Activated T-helper 1 cell treated with Interleukin-2 at 50 U/mL for 16 hours (primary cell): ENCODE measurements at regions not wholly inside any gene's neighbourhood (a gene's known extent, or its start where the extent isn't known, plus 50 kb on each side); places are given as distances from the start of the nearest gene placed in this dataset.
"Not testable (repeated sequence)": the region's sequence is repeated elsewhere in the genome, so short reads cannot be mapped to it uniquely, and the experiment has no call there.

Experiments
- DNase-seq: peaks from one replicate; pipeline ENCODE4 v3.0.0-alpha.2; 2020; ENCODE audit warnings: low read depth

DNA sequence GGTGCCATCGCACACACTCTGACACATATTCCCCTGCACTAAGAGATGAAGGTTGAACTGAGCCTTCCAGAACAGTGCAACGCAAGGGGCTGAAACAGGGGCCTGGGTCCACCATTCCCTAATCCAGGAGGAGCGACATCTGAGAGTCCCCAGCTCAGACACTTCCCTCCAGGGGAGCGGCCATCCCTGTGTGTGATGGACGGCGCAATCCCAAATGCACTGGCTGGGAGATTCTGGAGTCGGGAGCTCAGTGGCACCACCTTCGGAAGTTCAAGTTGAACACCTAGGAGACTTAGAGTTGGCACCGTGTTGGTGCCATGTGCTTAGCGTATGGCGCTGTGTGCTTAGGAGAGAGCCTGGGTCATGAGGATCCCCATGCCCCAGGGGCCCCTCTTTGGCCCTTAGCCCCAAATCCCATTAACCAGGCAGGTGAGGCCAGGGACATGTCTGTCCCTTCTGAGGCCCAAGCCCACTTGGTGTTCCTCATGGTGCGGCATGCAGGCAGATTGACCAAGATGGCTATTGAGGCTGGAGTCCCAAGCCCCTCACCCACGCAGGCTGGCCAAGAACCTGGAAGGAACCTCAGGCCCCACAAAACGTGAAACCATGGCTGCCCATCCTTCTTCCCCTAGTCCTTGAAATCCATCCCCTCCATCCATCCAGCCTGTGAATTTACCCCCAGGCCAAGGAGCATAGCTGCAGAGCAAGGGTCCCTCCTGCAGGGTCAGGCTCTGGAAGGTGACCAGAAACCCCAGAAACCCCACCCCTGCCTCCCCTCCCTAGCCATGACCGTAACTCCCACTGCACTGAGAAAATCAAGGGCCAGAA, 114.1 kb upstream of the OTOS start:
- DNase-seq: no peak

DNA sequence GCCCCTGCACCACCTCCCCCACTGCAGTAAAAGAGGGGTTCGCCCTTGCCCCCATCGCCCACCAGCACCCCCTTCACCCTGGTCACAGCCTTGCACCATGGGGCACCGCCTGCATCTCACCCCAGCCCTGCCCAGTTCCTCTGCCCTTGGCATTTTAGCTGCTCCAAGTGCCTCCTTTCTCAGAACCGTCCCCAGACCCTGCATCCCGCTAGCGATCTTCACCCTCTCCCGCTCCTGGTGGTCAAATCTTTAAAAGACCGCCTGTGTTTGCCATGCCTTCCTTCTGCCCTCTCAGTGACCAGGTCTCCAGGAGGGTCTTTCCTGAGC, 114.7 kb upstream of the OTOS start:
- DNase-seq: no peak

DNA sequence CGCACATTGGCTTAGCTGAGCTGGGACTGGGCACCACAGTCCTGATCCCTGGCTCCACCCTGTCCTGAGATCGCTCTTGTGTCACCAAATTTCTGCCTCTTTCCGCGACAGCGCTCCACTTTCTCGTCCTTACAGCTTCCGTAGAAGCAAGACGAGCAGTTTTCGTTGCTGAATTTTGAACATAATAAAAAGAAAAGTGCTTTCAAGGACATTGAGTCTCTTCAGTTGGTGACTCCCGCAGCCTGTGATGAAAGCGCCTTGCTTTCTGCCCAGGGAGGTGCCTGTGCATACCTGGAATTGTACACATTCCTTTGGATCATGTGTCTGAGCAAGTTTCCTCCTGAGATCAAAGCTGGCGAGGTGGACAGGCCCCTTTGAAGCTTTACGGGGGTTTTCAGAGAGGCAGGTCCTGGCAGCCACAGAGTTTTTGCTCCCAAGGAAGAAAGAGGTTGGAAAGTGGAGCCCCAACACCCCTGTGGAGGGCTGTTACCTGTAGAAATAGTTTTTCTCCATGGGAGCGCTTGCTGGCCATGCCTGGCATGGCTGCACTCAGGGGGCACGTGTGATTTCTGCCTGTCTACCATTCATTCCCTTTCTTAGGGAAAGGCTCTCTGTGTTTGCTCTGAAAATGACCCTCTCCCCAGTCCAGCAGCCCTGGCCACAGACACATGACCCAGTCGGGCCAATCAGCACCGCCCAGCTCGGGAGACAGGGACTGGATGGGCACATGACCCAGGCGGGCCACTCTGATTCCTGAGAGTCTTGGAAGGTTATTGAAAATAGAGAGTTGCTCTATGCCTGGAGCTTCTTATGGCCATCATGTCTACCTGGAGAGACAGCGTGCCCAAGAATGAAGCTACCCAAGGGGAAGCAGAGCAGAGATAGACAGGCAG, 115.6 kb upstream of the OTOS start:
- DNase-seq: no peak

DNA sequence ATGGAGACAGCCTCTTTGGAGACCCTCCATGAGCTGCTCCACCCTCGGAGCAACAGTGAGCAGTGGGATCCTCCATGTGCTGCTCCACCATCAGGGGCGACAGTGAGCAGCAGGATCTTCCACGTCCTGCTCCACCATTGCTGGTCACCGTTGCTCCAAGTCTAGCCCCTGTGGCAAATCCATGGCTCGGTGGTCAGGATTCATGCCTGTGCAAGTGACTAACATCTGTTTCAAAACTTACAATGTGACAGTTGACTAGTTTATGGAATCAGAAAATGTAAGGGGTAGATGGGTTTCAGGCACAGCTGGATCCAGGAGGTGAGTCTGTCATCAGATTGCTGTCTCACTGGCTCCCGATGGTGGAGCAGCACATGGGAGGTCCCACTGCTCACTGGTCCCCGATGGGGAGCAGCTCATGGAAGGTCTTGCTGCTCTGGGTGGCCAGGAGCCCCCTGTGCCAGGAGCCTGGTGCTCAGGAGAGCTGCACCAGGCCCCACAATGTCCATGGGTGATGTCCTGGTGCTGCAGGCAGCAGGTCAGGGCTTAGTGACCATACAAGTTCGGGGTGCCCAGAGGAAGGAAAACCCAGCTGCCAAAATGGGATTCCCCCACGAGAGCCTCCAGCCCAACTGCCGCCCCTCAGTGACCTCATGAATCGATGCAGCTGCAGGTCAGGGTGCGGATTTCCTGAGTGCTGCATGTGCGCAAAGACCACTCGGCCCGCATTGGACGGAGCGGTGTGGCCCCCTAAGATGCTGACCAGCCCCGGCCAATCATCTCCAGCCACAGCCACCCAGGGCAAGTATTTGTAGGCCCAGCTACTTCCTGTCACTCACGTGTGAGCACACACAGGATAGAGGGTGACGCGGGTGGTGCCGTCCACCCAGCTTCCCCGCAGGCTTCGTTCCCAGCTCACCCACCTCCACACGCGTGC, 116.5 kb upstream of the OTOS start:
- DNase-seq: no peak

DNA sequence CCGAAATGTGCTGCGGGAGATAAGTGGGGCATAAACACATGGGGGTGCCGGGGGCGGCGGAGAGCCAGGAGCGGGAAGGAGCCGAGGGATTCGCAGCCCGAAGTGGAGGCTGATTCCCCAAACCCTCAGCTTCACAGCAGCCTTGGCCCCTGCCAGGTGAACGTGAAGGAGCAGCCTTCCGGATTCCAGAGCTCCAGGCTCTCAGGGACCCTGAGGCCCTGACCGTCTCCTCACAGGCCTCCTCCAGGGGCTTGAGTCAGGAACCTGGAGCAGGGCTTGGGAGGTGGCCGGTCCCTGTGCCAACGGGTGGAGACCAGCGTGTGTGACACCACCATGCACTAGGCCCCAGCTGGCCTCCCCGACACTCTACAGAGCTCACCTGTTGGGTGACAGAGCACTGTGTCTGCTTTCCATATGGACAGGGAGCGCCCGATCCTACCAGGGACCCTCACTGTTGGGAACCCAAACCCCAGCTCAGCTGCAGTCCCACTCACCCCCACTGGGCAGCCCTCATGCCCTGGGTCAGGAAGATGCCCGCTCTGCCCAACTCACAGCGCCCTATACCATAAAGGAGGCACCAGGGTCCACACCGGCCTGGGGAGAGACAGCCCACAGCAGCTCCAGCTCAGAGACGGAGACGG, 117.6 kb upstream of the OTOS start:
- DNase-seq: no peak

DNA sequence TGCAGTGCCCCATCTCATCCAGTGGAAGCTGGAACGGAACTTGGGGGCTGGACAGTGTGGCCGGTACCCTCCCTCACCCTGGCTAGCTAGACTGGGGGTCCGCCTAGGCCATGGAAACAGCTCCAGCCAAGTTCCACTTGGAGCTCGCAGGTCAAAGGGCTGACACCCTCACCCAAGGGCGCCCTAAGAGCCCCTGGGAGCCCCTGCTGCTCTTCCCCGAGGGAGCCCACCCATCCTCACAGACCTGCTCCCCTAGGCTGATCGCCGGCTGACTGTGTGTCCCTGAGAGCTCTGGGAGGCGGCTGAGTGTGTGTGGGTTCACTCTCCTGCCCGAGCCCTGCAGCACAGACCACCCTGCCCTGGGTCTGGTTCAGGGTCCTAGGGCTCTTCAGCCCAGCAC, 118.2 kb upstream of the OTOS start:
- DNase-seq: no peak

DNA sequence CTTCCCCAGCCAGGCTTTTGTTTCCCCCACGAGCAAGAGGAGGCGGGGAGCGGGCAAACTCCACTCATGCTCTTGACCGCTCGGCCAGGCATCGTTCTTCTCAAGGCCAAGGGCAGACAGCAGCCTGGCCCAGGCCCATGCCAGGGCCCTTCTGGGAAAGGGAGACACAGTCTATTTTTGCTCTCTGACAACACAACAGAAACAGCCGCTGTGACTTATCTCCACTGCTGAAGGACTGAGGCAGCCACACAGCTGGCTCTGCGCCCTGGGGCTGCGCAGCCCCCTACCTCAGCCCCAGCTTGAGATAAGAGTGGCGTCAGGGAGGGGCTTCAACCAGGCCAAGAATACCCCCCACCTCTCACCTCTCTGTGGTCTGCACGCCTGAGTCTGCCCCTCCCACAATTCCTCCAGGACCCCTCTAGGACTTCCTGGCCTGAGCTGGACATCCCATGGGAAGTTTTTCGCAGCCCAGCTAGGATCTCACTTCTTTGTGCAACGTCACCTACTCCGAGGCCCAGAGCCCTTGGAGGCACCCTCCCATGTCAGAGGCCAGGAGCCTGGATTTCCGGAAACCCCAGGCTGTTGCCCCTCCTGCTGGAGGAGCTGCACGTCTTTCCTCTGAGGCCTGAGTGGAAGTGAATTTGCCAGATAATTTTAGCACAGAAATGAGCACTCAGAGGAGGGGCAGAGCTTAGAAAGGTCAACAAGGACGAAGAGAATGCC, 118.9 kb upstream of the OTOS start:
- DNase-seq: no peak

DNA sequence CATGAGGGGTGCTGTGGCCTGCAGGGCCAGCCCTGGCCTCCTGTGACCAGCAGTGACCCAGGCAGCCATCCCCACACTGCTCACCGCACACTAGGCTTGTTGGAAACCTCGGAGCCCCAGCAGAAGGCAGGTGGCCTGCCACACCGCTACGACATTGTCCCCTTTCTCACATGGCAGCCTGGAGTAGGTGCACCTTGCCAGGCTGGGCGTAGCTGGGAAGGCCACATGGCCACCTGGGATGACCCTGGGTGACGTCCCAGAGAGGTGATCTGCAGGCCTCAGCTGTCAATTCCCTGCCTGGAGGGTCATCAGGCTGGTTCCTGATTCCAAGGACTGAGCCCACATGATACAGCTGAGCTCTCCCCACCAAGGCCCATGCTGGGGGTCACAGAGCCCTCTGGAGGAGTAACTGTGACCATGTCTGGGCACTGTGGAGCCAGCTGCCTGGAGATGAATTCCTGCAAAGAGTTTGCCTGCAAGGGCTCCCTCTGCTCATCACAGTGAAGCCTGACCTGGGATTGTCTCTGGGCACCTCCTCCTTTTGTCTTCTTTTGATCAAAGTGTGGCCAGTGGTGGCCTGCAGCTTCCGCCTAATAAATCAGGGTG, 119.6 kb upstream of the OTOS start:
- DNase-seq: no peak

DNA sequence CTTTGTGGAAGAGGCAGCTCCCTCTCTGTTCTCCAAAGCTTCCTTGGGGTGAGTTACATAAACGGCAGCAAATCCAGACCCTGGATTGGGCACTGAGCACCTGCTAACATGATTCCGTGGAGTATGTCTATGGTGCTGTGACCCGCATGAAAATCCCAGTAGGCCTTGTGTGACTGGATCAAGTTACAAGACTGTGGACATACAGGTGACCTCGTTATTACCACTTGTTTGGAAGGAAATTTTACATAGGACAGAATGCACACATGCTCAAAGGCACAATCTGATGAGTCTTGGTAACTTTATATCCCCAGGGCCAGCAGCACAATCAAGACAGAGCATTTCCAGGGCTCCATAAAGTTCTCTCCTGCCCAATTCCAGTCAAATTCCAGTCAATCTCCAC, 120.2 kb upstream of the OTOS start:
- DNase-seq: no peak

DNA sequence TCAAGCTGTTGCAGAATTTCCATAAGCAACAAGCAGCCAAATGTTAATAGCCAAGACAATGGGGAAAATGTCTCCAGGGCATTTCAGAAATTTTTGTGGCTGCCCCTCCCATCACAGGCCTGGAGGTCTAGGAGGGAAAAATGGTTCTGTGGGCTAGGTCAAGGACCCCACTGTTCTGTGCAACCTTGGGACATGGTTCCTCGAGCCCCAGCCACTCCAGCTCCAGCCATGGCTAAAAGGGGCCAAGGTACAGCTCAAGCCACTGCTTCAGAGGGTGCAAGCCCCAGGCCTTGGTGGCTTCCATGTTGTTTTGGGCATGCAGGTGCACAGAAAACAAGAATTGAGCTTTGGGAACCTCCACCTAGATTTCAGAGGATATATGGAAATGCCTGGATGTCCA, 122.1 kb upstream of the OTOS start:
- DNase-seq: not testable (repeated sequence)

DNA sequence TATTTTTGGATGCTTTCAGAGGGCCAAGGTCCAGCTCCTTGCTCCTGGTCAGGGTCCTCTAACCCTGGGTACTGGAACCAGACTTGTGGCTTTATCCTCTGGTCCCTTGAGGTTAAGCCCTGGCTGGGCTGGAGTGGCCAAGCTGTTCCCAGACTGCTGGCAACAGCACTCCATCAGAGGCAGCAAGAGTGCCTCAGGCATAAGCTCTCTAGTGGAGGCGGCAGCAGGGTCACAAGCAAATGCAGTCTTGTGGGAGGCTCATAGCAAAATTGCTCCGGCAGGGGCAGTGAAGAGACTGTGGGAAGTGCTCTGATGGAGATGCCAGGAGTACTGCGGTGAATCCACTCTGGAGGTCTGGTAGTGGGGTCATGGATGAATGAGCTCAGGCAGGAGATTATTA, 128.9 kb upstream of the OTOS start:
- DNase-seq: no peak

DNA sequence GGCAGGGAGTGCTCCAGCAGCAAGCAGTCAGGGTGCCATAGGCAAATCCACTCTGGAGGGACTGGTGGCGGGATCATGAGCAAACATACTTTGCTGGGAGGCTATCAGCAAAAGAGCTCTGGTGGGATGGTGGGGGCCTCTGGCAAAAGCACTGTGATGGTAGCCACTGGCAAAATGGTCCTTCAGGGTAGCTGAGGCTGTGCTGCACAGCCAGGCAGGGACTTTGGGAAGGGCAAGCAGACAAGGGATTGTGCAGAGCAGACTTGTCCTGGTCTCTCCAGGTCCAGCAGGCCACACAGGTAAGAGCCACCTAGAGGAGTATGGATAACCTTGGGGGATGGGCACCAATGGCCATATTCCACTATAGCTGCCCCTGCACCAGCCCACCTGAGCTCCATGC, 129.4 kb upstream of the OTOS start:
- DNase-seq: no peak

DNA sequence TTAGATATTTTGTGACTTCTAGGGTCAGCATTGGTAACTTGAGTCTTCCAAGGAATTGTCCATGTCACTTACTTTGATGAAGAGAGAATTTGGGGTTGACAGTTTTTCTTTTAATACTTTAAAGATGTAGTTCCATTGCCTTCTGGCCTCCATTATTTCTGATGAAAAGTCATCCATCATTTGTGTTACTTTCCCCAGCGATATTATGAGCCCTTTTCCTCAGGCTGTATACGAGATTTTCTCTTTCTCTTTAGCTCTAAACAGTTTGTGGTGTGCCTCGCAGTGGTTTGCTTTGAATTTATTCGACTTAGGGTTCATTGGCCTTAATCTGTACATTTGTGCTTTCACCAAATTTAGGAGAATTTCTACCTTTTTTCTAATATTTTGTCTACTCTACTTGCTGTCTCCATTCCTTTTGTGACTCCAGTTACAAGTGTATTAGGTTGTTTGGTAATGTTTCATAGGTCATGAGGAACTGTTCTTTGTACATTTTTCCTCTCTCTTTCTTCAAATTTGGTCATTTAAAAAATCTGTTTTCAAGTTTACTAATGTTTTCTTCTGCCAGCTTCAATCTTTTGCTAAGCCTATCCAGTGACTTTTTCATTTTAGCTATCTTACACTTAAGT, 131.4 kb upstream of the OTOS start:
- no peak for DNase-seq

DNA sequence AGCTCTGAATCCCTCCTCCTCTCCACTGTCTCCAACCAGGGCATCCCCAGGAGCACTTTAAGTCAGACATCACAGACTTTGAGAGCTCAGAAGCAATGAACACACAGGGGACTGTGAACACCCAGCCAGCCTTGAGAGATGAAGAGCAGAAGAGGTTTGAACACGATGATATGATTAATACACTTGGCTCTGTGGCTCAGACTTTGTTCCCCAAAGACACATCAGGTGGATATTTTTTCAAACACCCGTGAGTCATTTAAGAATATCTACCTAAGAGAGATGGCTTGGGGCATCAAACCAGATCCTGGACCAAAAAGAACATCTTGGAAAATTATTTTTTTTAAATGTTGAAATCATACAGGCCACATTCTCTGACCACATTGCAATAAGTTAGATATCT, 134.9 kb upstream of the OTOS start:
- no peak for DNase-seq

DNA sequence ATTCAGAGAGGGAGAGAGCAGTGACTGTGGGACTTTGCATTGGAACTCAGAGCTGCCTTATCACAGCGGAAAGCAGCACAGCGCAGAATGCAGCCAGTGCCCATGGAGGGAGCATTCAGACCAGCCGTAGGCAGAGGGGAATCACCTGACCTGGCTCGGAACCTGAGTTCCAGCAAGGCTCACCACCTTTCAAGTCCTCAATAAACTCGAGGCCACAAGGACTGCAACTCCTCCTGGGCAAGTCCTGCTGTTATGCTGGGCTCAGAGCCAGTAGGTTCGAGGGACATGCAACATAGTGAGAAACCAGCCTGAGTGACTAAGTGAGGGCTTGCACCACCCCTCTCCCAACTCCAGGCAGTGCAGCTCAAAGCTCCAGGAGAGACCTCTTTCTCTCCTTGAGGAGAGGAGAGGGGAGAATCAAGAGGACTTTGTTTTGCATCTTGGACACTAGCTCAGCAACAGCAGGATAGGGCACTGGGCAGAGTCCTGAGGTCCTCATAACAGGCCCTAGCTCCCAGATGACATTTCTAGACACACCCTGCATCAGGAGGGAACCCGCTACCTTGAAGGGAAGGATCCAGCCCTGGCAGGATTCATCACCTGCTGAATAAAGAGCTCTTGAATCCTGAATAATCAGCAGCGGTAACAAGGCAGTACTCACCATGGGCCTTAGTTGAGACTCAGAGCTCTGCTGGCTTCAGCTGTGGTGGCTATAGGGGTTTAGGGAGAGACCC, 136.8 kb upstream of the OTOS start:
- DNase-seq: no peak

DNA sequence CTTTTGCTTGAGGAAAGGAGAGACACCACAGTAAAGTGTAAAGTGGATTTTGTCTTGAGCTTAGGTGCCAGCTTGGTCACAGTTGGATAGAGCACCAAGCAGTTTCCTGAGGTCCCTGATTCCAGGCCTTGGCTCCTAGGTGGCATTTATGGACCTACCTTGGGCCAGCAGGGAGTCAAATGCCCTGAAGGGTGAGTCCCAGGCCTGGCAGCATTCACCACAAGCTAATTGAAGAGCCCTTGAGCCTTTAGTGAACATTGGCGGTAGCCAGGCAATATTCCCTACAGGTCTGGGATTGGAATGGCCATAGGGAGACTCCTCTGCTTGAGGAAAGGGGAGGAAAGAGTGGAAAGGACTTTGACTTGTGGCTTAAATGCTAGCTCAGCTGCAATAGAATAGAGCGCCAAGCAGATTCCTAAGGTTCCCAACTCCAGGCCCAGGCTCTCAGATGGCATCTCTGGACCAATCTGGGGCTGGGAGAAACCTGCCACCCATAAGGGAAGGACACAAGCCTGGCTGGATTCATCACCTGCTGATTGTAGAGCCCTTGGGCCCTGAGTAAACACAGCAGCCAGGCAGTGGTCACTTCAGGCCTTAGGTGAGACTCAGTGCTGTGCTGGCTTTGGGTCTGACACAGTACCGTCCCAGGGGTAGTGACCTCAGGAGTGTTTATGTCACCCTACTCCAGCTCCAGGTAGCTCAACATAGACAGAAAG, 137.5 kb upstream of the OTOS start:
- DNase-seq: no peak

DNA sequence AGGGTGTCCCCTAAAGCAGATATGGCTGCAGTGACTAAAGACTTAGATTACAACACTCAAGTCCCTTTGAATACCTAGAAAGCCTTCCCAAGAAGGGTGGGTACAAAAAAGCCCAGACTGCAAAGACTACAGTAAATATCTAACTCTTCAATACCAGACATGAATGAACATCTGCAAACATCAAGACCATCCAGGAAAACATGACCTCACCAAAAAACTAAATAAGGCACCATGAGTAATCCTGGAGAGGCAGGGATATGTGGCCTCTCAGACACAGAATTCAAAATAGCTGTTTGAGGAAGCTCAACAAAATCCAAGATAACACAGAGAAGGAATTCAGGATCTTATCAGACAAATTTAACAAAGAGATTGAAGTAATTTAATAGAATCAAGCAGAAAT, 138.2 kb upstream of the OTOS start:
- DNase-seq: no peak

DNA sequence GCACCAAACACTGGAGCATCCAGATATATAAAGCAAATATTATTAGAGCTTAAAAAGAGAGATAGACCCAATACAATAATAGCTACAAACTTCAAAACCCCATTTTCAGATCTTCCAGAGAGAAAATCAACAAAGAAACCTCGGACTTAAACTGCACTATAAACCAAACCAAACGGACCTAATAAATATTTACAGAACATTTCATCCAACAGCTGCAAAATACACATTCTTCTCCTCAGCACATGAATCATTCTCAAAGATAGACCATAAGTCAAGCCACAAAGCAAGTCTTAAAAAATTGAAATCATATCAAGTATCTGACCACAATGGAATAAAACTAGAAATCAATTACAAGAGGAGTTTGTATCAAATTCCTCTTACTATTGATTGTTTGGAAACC, 140.2 kb upstream of the OTOS start:
- DNase-seq: no peak
